ENCODE measurements at regions not wholly inside any gene's neighbourhood (a gene's known extent, or its start where the extent isn't known, plus 50 kb on each side); places are given as distances from the start of the nearest gene placed in this dataset.

DNA sequence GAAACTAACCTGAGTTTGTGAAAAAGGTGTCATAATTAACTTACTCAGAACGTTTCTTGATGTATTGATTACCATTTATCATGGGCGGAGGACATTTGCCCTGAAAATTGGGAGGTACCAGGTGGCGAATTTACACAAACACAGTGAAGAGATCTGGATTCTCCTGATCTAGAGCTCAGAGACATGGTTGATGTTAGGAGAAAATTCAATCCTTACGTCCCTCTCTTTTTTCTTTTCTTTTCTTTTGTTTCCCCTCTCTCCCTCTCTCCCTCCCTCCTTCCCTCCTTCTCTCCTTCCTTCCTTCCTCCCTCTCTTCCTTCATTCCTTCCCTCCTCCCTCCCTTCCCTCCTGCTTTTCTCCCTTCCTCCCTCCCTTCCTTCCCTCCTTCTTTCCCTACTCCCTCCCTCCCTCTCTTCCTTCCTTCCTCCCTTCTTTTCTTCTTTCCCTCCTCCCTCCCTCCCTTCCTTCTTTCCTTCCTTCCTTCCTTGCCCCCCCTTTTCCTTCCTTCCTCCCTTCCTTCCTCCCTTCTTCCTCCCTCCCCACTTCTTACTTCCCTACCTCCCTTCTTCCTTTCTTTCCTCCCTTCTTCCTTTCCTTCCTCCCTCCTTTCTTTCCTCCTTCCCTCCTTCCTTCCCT lies 234.1 kb downstream of the OTOR start:
- Histone ChIP-seq H3K36me3 (ENCODE audit: control insufficient read depth, insufficient read depth, low read length) (no peaks in the 10 kb centered on the region), H3K4me1 (ENCODE audit: control insufficient read depth, insufficient read depth, low read length) (no peaks in the 10 kb centered on the region), H3K4me3 (ENCODE audit: low read length) (no peak overlapping the region), H3K9me3 (ENCODE audit: control insufficient read depth, insufficient read depth, low read length) (no peaks in the 10 kb centered on the region), H3K27me3 (ENCODE audit: control insufficient read depth, insufficient read depth, low read length) (no peaks in the 10 kb centered on the region), H3K27ac (ENCODE audit: low read length) (no peak overlapping the region)
- no peak for ATAC-seq
- no peaks in the 10 kb centered on the region for H3K36me3 Mint-ChIP-seq
- TF ChIP-seq, protein P1, sequence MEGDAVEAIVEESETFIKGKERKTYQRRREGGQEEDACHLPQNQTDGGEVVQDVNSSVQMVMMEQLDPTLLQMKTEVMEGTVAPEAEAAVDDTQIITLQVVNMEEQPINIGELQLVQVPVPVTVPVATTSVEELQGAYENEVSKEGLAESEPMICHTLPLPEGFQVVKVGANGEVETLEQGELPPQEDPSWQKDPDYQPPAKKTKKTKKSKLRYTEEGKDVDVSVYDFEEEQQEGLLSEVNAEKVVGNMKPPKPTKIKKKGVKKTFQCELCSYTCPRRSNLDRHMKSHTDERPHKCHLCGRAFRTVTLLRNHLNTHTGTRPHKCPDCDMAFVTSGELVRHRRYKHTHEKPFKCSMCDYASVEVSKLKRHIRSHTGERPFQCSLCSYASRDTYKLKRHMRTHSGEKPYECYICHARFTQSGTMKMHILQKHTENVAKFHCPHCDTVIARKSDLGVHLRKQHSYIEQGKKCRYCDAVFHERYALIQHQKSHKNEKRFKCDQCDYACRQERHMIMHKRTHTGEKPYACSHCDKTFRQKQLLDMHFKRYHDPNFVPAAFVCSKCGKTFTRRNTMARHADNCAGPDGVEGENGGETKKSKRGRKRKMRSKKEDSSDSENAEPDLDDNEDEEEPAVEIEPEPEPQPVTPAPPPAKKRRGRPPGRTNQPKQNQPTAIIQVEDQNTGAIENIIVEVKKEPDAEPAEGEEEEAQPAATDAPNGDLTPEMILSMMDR (IDR thresholded peaks at IDR 0.05), result no peak
- peaks cover 8 to 11% of the 10 kb centered on the region in 2 donors for H3K9me3 Mint-ChIP-seq
- intact Hi-C loops (cut with micrococcal nuclease), result no loop called here
- no peak for DNase-seq
- no peak overlapping the region for H3K4me3 Mint-ChIP-seq
- no peak overlapping the region for H3K27ac Mint-ChIP-seq
- WGBS (ENCODE audit: insufficient coverage), result 73% methylated on average over 4 of the region's 4 CpGs
- H3K27me3 Mint-ChIP-seq (ENCODE audit: low read depth in 2 of 2), result no peaks in the 10 kb centered on the region
- H3K4me1 Mint-ChIP-seq, result no peaks in the 10 kb centered on the region

DNA sequence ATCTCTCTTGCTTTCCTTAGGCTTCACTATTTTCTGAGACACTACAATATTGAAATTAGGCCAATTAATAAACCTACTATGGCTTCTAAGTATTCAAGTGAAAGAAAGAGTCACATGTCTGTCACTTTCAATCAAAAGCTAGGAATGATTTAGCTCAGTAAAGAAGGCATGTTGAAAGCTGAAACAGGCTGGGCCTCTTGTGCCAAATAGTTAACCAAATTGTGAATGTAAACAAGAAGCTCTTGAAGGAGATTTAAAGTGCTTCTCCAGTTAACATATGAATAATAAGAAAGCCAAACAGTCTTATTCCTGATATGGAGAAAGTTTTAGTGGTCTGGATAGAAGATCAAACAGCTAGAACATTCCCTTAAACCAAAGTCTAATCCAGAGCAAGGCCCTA lies 236.3 kb downstream of the OTOR start:
- TF ChIP-seq, protein P1 (IDR thresholded peaks at IDR 0.05), result no peak
- intact Hi-C loops (cut with micrococcal nuclease), result no loop called here
- Histone ChIP-seq H3K27me3 (ENCODE audit: control insufficient read depth, insufficient read depth, low read length) (no peaks in the 10 kb centered on the region), H3K9me3 (ENCODE audit: control insufficient read depth, insufficient read depth, low read length) (no peaks in the 10 kb centered on the region), H3K4me1 (ENCODE audit: control insufficient read depth, insufficient read depth, low read length) (no peaks in the 10 kb centered on the region), H3K4me3 (ENCODE audit: low read length) (no peak overlapping the region), H3K27ac (ENCODE audit: low read length) (no peak overlapping the region), H3K36me3 (ENCODE audit: control insufficient read depth, insufficient read depth, low read length) (no peaks in the 10 kb centered on the region)
- Mint-ChIP-seq H3K36me3 (no peaks in the 10 kb centered on the region), H3K4me1 (no peaks in the 10 kb centered on the region), H3K9me3 (peaks cover 8 to 11% of the 10 kb centered on the region in 2 donors), H3K27ac (no peak overlapping the region), H3K27me3 (ENCODE audit: low read depth in 2 of 2) (no peaks in the 10 kb centered on the region), H3K4me3 (no peak overlapping the region)
- DNase-seq (no peak), ATAC-seq (no peak)

DNA sequence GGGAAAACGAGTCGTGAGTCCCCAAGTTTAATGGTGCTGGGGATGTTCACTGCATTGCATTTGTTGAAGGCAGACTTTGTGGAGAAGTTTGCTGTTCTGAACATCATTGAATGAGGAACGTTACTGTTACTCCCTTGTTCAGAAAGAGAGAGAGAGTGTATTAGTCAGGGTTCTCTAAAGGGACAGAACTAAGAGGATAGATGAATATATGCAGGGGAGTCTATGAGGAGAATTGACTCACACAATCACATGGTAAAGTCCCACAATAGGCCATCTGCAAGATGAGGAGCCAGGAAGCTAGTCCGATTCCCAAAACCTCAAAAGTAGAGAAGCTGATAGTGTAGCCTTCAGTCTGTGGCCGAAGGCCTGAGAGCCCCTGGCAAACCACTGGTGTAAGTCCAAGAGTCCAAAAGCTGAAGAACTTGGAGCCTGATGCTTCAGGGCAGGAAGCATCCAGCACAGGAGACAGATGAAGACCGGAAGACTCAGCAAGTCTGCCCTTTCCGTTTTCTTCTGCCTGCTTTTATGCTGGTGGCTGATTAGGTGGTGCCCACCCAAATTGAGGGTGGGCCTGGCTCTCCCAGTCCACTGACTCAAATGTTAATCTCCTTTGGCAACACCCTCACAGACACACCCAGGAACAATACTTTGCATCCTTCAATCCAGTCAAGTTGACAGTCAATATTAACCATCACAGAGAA lies 223.5 kb upstream of the PCSK2 start:
- no peaks in the 10 kb centered on the region for H3K27me3 ChIP-seq (ENCODE audit: control insufficient read depth, insufficient read depth, low read length)
- no peaks in the 10 kb centered on the region for H3K9me3 ChIP-seq (ENCODE audit: control insufficient read depth, insufficient read depth, low read length)
- no peak for DNase-seq
- no peak for ATAC-seq
- H3K4me3 ChIP-seq (ENCODE audit: low read length), result no peak overlapping the region
- Mint-ChIP-seq H3K4me3 (no peak overlapping the region), H3K27me3 (ENCODE audit: low read depth in 2 of 2) (no peaks in the 10 kb centered on the region), H3K4me1 (no peaks in the 10 kb centered on the region), H3K36me3 (no peaks in the 10 kb centered on the region), H3K9me3 (peaks cover 4 to 6% of the 10 kb centered on the region in 2 donors), H3K27ac (no peak overlapping the region)
- H3K27ac ChIP-seq (ENCODE audit: low read length), result no peak overlapping the region
- TF ChIP-seq, protein P1 (IDR thresholded peaks at IDR 0.05), result no peak
- WGBS (ENCODE audit: insufficient coverage), result 77% methylated on average over 7 of the region's 7 CpGs
- no peaks in the 10 kb centered on the region for H3K4me1 ChIP-seq (ENCODE audit: control insufficient read depth, insufficient read depth, low read length)
- intact Hi-C loops (cut with micrococcal nuclease), result loop anchor here (10.0 kb wide), 1 partner anchor 61 kb away; no protein-coding TSS in a partner anchor
- no peaks in the 10 kb centered on the region for H3K36me3 ChIP-seq (ENCODE audit: control insufficient read depth, insufficient read depth, low read length)

Data from natural killer cell (primary cell).